ENCODE measurements at regions not wholly inside any gene's neighbourhood (a gene's known extent, or its start where the extent isn't known, plus 50 kb on each side); places are given as distances from the start of the nearest gene placed in this dataset.

GRCh38 chrX:106300656-106301055, 132.6 kb downstream of the PWWP3B start:
- H4K8ac ChIP-seq (ENCODE audit: low read length): no peak overlapping the region
- no peaks in the 10 kb centered on the region for H3K27me3 ChIP-seq (ENCODE audit: control insufficient read depth in 1 of 2, insufficient read depth in 1 of 2, low read length in 2 of 2)
- H2BK12ac ChIP-seq (ENCODE audit: low read length in 2 of 2): no peak overlapping the region
- no peak overlapping the region for H3K4me2 ChIP-seq (ENCODE audit: low read length, poor library complexity, severe bottlenecking)
- no peak overlapping the region for H2BK5ac ChIP-seq (ENCODE audit: low read depth, low read length, poor library complexity, severe bottlenecking)
- no peaks in the 10 kb centered on the region for H3K36me3 ChIP-seq (ENCODE audit: control insufficient read depth in 1 of 2, insufficient read depth in 2 of 2, low read depth in 1 of 2, low read length in 2 of 2)
- no peak overlapping the region for H3K18ac ChIP-seq (ENCODE audit: low read depth in 1 of 2, low read length in 2 of 2)
- no peak overlapping the region for H3K4me3 ChIP-seq (ENCODE audit: insufficient read depth in 1 of 2, low read depth in 1 of 2, low read length in 2 of 2)
- H3K4ac ChIP-seq (ENCODE audit: low read depth in 1 of 2, low read length in 2 of 2): no peak overlapping the region
- peaks cover 7% of the 10 kb centered on the region for H3K9me3 ChIP-seq (ENCODE audit: control insufficient read depth, low read length)
- no peak overlapping the region for H4K91ac ChIP-seq (ENCODE audit: low read length)
- H3K4me1 ChIP-seq (ENCODE audit: control insufficient read depth, insufficient read depth, low read depth, low read length): no peaks in the 10 kb centered on the region
- no peak overlapping the region for H2BK120ac ChIP-seq (ENCODE audit: low read depth, low read length)
- H2AK5ac ChIP-seq (ENCODE audit: low read length, severe bottlenecking): no peak overlapping the region
- H3K14ac ChIP-seq (ENCODE audit: low read length in 2 of 2): no peak overlapping the region
- H3K27ac ChIP-seq (ENCODE audit: low read length, poor library complexity, severe bottlenecking): no peak overlapping the region
- no peak overlapping the region for H3K23ac ChIP-seq (ENCODE audit: low read length in 2 of 2)
- no peak overlapping the region for H3K9ac ChIP-seq (ENCODE audit: low read length)
- no peak overlapping the region for H2AFZ ChIP-seq (ENCODE audit: low read depth, low read length)
- no peak for DNase-seq
- no peaks in the 10 kb centered on the region for H3K79me1 ChIP-seq (replicated peaks; ENCODE audit: low read length, poor library complexity, severe bottlenecking)
- 67% methylated on average over 3 of the region's 3 CpGs for WGBS
- H2BK15ac ChIP-seq (ENCODE audit: low read depth, poor library complexity, severe bottlenecking): no peak overlapping the region

DNA sequence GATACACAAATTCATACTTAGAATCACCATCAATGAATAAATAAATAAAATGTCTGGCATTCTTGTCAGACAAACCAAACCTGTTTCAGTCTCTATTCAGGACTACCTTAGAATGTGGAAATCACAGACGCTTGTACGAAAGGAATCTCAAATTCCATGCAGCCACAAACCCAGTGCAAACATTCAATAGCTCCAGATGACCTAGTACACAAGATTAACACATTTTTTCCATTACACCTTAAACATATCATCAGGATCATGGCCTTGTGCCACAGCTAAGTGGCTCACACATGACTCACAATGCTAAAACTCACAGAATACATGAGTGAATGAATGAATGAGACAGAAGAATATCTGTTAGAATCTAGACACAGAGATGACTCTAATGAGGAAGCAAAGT, 134.2 kb downstream of the PWWP3B start:
- WGBS: 72% methylated on average over 2 of the region's 2 CpGs
- Histone ChIP-seq H3K4ac (ENCODE audit: low read depth in 1 of 2, low read length in 2 of 2) (no peak overlapping the region), H3K23ac (ENCODE audit: low read length in 2 of 2) (no peak overlapping the region)

DNA sequence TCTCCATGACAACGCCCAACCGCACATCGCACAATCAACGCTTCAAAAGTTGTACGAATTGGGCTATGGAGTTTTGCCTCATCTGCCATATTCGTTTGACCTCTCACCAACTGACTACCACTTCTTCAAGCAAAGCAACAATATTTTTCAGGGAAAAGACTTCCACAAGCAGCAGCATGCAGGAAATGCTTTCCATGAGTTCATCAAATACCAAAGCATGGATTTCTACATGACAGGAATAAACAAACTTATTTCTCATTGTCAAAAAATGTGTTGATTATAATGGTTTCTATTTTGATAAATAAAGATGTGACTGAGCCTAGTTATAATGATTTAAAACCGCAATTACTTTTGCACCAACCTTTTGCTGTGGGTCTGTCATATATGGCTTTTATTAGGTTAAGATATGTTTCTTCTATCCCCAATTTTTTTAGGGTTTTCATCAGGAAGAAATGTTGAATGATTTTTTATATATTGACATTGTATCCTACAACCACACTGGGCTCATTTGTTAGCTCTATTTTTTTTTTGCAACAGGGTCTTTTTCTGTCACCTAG, 138.4 kb downstream of the PWWP3B start:
- Histone ChIP-seq H3K4me3 (ENCODE audit: insufficient read depth in 1 of 2, low read depth in 1 of 2, low read length in 2 of 2) (no peak overlapping the region), H3K79me1 (replicated peaks; ENCODE audit: low read length, poor library complexity, severe bottlenecking) (no peaks in the 10 kb centered on the region), H3K4me1 (ENCODE audit: control insufficient read depth, insufficient read depth, low read depth, low read length) (no peaks in the 10 kb centered on the region), H3K9me3 (ENCODE audit: control insufficient read depth, low read length) (peaks cover 7% of the 10 kb centered on the region), H3K36me3 (ENCODE audit: control insufficient read depth in 1 of 2, insufficient read depth in 2 of 2, low read depth in 1 of 2, low read length in 2 of 2) (no peaks in the 10 kb centered on the region), H3K23ac (ENCODE audit: low read length in 2 of 2) (no peak overlapping the region), H3K4me2 (ENCODE audit: low read length, poor library complexity, severe bottlenecking) (no peak overlapping the region), H2AFZ (ENCODE audit: low read depth, low read length) (no peak overlapping the region), H2AK5ac (ENCODE audit: low read length, severe bottlenecking) (no peak overlapping the region), H2BK12ac (ENCODE audit: low read length in 2 of 2) (no peak overlapping the region), H3K4ac (ENCODE audit: low read depth in 1 of 2, low read length in 2 of 2) (no peak overlapping the region), H2BK5ac (ENCODE audit: low read depth, low read length, poor library complexity, severe bottlenecking) (no peak overlapping the region), H4K91ac (ENCODE audit: low read length) (no peak overlapping the region), H3K9ac (ENCODE audit: low read length) (no peak overlapping the region), H3K27ac (ENCODE audit: low read length, poor library complexity, severe bottlenecking) (no peak overlapping the region), H3K27me3 (ENCODE audit: control insufficient read depth in 1 of 2, insufficient read depth in 1 of 2, low read length in 2 of 2) (no peaks in the 10 kb centered on the region), H2BK15ac (ENCODE audit: low read depth, poor library complexity, severe bottlenecking) (no peak overlapping the region), H4K8ac (ENCODE audit: low read length) (no peak overlapping the region), H3K18ac (ENCODE audit: low read depth in 1 of 2, low read length in 2 of 2) (no peak overlapping the region), H3K14ac (ENCODE audit: low read length in 2 of 2) (no peak overlapping the region), H2BK120ac (ENCODE audit: low read depth, low read length) (no peak overlapping the region)
- no peak for DNase-seq
- 93% methylated on average over 6 of the region's 7 CpGs for WGBS

More for the DNA sequence above, 134.2 kb downstream of the PWWP3B start:
- H2AK5ac ChIP-seq (ENCODE audit: low read length, severe bottlenecking): no peak overlapping the region
- no peak overlapping the region for H4K91ac ChIP-seq (ENCODE audit: low read length)
- H2BK120ac ChIP-seq (ENCODE audit: low read depth, low read length): no peak overlapping the region
- no peak overlapping the region for H3K14ac ChIP-seq (ENCODE audit: low read length in 2 of 2)
- H3K27ac ChIP-seq (ENCODE audit: low read length, poor library complexity, severe bottlenecking): no peak overlapping the region
- H4K8ac ChIP-seq (ENCODE audit: low read length): no peak overlapping the region
- DNase-seq: peak; percentile 31
- H2AFZ ChIP-seq (ENCODE audit: low read depth, low read length): no peak overlapping the region
- no peak overlapping the region for H2BK15ac ChIP-seq (ENCODE audit: low read depth, poor library complexity, severe bottlenecking)
- no peaks in the 10 kb centered on the region for H3K79me1 ChIP-seq (replicated peaks; ENCODE audit: low read length, poor library complexity, severe bottlenecking)
- no peak overlapping the region for H2BK12ac ChIP-seq (ENCODE audit: low read length in 2 of 2)
- H3K9ac ChIP-seq (ENCODE audit: low read length): no peak overlapping the region
- no peaks in the 10 kb centered on the region for H3K27me3 ChIP-seq (ENCODE audit: control insufficient read depth in 1 of 2, insufficient read depth in 1 of 2, low read length in 2 of 2)
- no peak overlapping the region for H2BK5ac ChIP-seq (ENCODE audit: low read depth, low read length, poor library complexity, severe bottlenecking)
- H3K9me3 ChIP-seq (ENCODE audit: control insufficient read depth, low read length): peaks cover 7% of the 10 kb centered on the region
- H3K36me3 ChIP-seq (ENCODE audit: control insufficient read depth in 1 of 2, insufficient read depth in 2 of 2, low read depth in 1 of 2, low read length in 2 of 2): no peaks in the 10 kb centered on the region
- no peak overlapping the region for H3K4me2 ChIP-seq (ENCODE audit: low read length, poor library complexity, severe bottlenecking)
- no peak overlapping the region for H3K18ac ChIP-seq (ENCODE audit: low read depth in 1 of 2, low read length in 2 of 2)
- H3K4me3 ChIP-seq (ENCODE audit: insufficient read depth in 1 of 2, low read depth in 1 of 2, low read length in 2 of 2): no peak overlapping the region
- H3K4me1 ChIP-seq (ENCODE audit: control insufficient read depth, insufficient read depth, low read depth, low read length): no peaks in the 10 kb centered on the region

GRCh38 chrX:106323357-106323756, 155.3 kb downstream of the PWWP3B start:
- no peak overlapping the region for H3K27ac ChIP-seq (ENCODE audit: low read length, poor library complexity, severe bottlenecking)
- no peaks in the 10 kb centered on the region for H3K36me3 ChIP-seq (ENCODE audit: control insufficient read depth in 1 of 2, insufficient read depth in 2 of 2, low read depth in 1 of 2, low read length in 2 of 2)
- no peak overlapping the region for H2BK5ac ChIP-seq (ENCODE audit: low read depth, low read length, poor library complexity, severe bottlenecking)
- no peak overlapping the region for H3K23ac ChIP-seq (ENCODE audit: low read length in 2 of 2)
- no peak overlapping the region for H2BK15ac ChIP-seq (ENCODE audit: low read depth, poor library complexity, severe bottlenecking)
- H2BK12ac ChIP-seq (ENCODE audit: low read length in 2 of 2): no peak overlapping the region
- no peak overlapping the region for H4K91ac ChIP-seq (ENCODE audit: low read length)
- no peak overlapping the region for H3K4ac ChIP-seq (ENCODE audit: low read depth in 1 of 2, low read length in 2 of 2)
- no peak overlapping the region for H4K8ac ChIP-seq (ENCODE audit: low read length)
- no peaks in the 10 kb centered on the region for H3K79me1 ChIP-seq (replicated peaks; ENCODE audit: low read length, poor library complexity, severe bottlenecking)
- H3K14ac ChIP-seq (ENCODE audit: low read length in 2 of 2): no peak overlapping the region
- no peak overlapping the region for H3K4me2 ChIP-seq (ENCODE audit: low read length, poor library complexity, severe bottlenecking)
- no peak overlapping the region for H3K9ac ChIP-seq (ENCODE audit: low read length)
- peak overlapping the region in 1 of 2 experiments; percentile 62 for H3K18ac ChIP-seq (ENCODE audit: low read depth in 1 of 2, low read length in 2 of 2)
- H3K4me3 ChIP-seq (ENCODE audit: insufficient read depth in 1 of 2, low read depth in 1 of 2, low read length in 2 of 2): no peak overlapping the region
- no peak overlapping the region for H2BK120ac ChIP-seq (ENCODE audit: low read depth, low read length)
- no peaks in the 10 kb centered on the region for H3K4me1 ChIP-seq (ENCODE audit: control insufficient read depth, insufficient read depth, low read depth, low read length)
- H2AK5ac ChIP-seq (ENCODE audit: low read length, severe bottlenecking): no peak overlapping the region
- no peak overlapping the region for H2AFZ ChIP-seq (ENCODE audit: low read depth, low read length)
- peaks cover 8% of the 10 kb centered on the region for H3K9me3 ChIP-seq (ENCODE audit: control insufficient read depth, low read length)
- H3K27me3 ChIP-seq (ENCODE audit: control insufficient read depth in 1 of 2, insufficient read depth in 1 of 2, low read length in 2 of 2): peaks cover 0 to 6% of the 10 kb centered on the region in 2 experiments
- DNase-seq: no peak

All from mesenchymal stem cell (in vitro differentiated cells and primary cell).